Trophoblast cell (in vitro differentiated cells and primary cell): ENCODE measurements at regions not wholly inside any gene's neighbourhood (a gene's known extent, or its start where the extent isn't known, plus 50 kb on each side); places are given as distances from the start of the nearest gene placed in this dataset.
A peak's percentile ranks its signal among the peaks of the same experiment; 100 is the strongest.

Experiments used
- DNase-seq, 2 donors: peaks; one replicate each; pipeline ENCODE4 v3.0.0-alpha.2; 2016
- H2AFZ ChIP-seq: 2 replicates; pipeline ENCODE4 v1.6.1; 2013; ENCODE audit warnings: low read length, moderate library complexity, mild to moderate bottlenecking; ENCODE audit not compliant: insufficient read depth, poor library complexity
- H2AK5ac ChIP-seq: 2 replicates; pipeline ENCODE4 v1.6.1; 2013; ENCODE audit warnings: mild to moderate bottlenecking, low read length
- H2BK120ac ChIP-seq: 2 replicates; pipeline ENCODE4 v1.6.1; 2013; ENCODE audit warnings: low read length, mild to moderate bottlenecking, moderate library complexity; ENCODE audit not compliant: insufficient read depth, poor library complexity
- H2BK12ac ChIP-seq: 2 replicates; pipeline ENCODE4 v1.6.1; 2013; ENCODE audit warnings: mild to moderate bottlenecking, low read length, moderate library complexity
- H2BK5ac ChIP-seq: 2 replicates; pipeline ENCODE4 v1.6.1; 2013; ENCODE audit warnings: low read length, low read depth, moderate library complexity, mild to moderate bottlenecking; ENCODE audit not compliant: poor library complexity
- H3K14ac ChIP-seq: 2 replicates; pipeline ENCODE4 v1.6.1; 2013; ENCODE audit warnings: mild to moderate bottlenecking, low read length
- H3K18ac ChIP-seq: 2 replicates; pipeline ENCODE4 v1.6.1; 2013; ENCODE audit warnings: mild to moderate bottlenecking, low read length
- H3K23ac ChIP-seq: 2 replicates; pipeline ENCODE4 v1.6.1; 2013; ENCODE audit warnings: low read length
- H3K27ac ChIP-seq: 2 replicates; pipeline ENCODE4 v1.5.1; 2013; ENCODE audit warnings: low read depth, mild to moderate bottlenecking, inconsistent platforms, low read length, moderate library complexity
- H3K27me3 ChIP-seq: 2 replicates; pipeline ENCODE4 v1.6.1; 2013; ENCODE audit warnings: inconsistent platforms, mild to moderate bottlenecking, low read length, moderate library complexity; ENCODE audit not compliant: insufficient read depth
- H3K36me3 ChIP-seq, 2 experiments: 1 replicate in 1 of 2; 2 replicates in 1 of 2; pipeline ENCODE4 v1.6.1; 2013; ENCODE audit warnings: low read length in 2 of 2, mild to moderate bottlenecking in 2 of 2, moderate library complexity in 1 of 2; ENCODE audit not compliant: insufficient read depth in 2 of 2, control insufficient read depth in 1 of 2
- H3K4ac ChIP-seq: 2 replicates; pipeline ENCODE4 v1.6.1; 2013; ENCODE audit warnings: low read depth, mild to moderate bottlenecking, low read length, moderate library complexity
- H3K4me1 ChIP-seq, 2 experiments: 1 replicate in 1 of 2; 2 replicates in 1 of 2; pipeline ENCODE4 v1.6.1; 2013; ENCODE audit warnings: low read length in 2 of 2, mild to moderate bottlenecking in 2 of 2, moderate library complexity in 1 of 2; ENCODE audit not compliant: insufficient read depth in 2 of 2, control insufficient read depth in 1 of 2
- H3K4me2 ChIP-seq: 2 replicates; pipeline ENCODE4 v1.6.1; 2013; ENCODE audit warnings: inconsistent platforms, mild to moderate bottlenecking, low read length, moderate library complexity
- H3K4me3 ChIP-seq: 2 replicates; pipeline ENCODE4 v1.5.1; 2013; ENCODE audit warnings: mild to moderate bottlenecking, low read depth, low read length, inconsistent platforms
- H3K79me1 ChIP-seq: one replicate; pipeline ENCODE4 v1.6.1; 2013; ENCODE audit warnings: low read length
- H3K79me2 ChIP-seq: 2 replicates; pipeline ENCODE4 v1.6.1; 2013; ENCODE audit warnings: low read length, mild to moderate bottlenecking; ENCODE audit not compliant: control insufficient read depth, insufficient read depth, poor library complexity
- H3K9ac ChIP-seq: 2 replicates; pipeline ENCODE4 v1.6.1; 2013; ENCODE audit warnings: mild to moderate bottlenecking, low read length
- H3K9me3 ChIP-seq: 2 replicates; pipeline ENCODE4 v1.6.1; 2013; ENCODE audit warnings: low read depth, mild to moderate bottlenecking, control low read depth, inconsistent platforms, low read length; ENCODE audit not compliant: insufficient read depth
- H4K12ac ChIP-seq: 2 replicates; pipeline ENCODE4 v1.6.1; 2013; ENCODE audit warnings: low read depth, mild to moderate bottlenecking, low read length, moderate library complexity
- H4K8ac ChIP-seq: 2 replicates; pipeline ENCODE4 v1.6.1; 2013; ENCODE audit warnings: low read depth, mild to moderate bottlenecking, low read length, moderate library complexity
- H4K91ac ChIP-seq: one replicate; pipeline ENCODE4 v1.6.1; 2013; ENCODE audit warnings: low read depth, mild to moderate bottlenecking, low read length, moderate library complexity
- WGBS: extraction: QIAGEN DNeasy Blood & Tissue Kit; methylation state at CpG from one replicate; pipeline ENCODE4 v1.1.7; 2013; ENCODE audit warnings: missing lambda C conversion rate; ENCODE audit not compliant: insufficient read length, insufficient coverage; ENCODE audit errors: extremely low coverage; 5-methylcytosine and 5-hydroxymethylcytosine counted together

- no peak overlapping the region for H3K14ac ChIP-seq
- H3K79me1 ChIP-seq: no peaks in the 10 kb centered on the region
- no peak overlapping the region for H4K91ac ChIP-seq
- no peak overlapping the region for H4K12ac ChIP-seq
- H2AFZ ChIP-seq: no peak overlapping the region
- no peak overlapping the region for H3K18ac ChIP-seq
- H3K4me1 ChIP-seq: peaks cover 0 to 6% of the 10 kb centered on the region in 2 experiments
- H3K23ac ChIP-seq: no peak overlapping the region
- no peak for DNase-seq
- peaks cover 8% of the 10 kb centered on the region for H3K27me3 ChIP-seq
- no peak overlapping the region for H3K27ac ChIP-seq
- no peak overlapping the region for H4K8ac ChIP-seq
- no peaks in the 10 kb centered on the region for H3K79me2 ChIP-seq
- no peak overlapping the region for H2BK5ac ChIP-seq
- no peak overlapping the region for H2BK120ac ChIP-seq
- no peak overlapping the region for H2AK5ac ChIP-seq
- H3K36me3 ChIP-seq: no peaks in the 10 kb centered on the region
- no CpG with 5 or more reads among the region's 5 CpGs for WGBS
- H3K4me2 ChIP-seq: no peak overlapping the region
- H3K9ac ChIP-seq: no peak overlapping the region
- H3K9me3 ChIP-seq: no peaks in the 10 kb centered on the region
- H2BK12ac ChIP-seq: no peak overlapping the region
- no peak overlapping the region for H3K4ac ChIP-seq
- H3K4me3 ChIP-seq: no peak overlapping the region
Measured at GRCh38 chr6:27678469-27678868, 205.6 kb upstream of the ZNF184 start.

- H4K8ac ChIP-seq: no peak overlapping the region
- peaks cover under 1 to 2% of the 10 kb centered on the region in 2 experiments for H3K4me1 ChIP-seq
- H2BK120ac ChIP-seq: no peak overlapping the region
- H3K9me3 ChIP-seq: no peaks in the 10 kb centered on the region
- H3K14ac ChIP-seq: no peak overlapping the region
- H3K9ac ChIP-seq: no peak overlapping the region
- H3K23ac ChIP-seq: no peak overlapping the region
- no peak overlapping the region for H3K18ac ChIP-seq
- H3K36me3 ChIP-seq: no peaks in the 10 kb centered on the region
- H2BK5ac ChIP-seq: no peak overlapping the region
- H3K4ac ChIP-seq: no peak overlapping the region
- WGBS: no CpG with 5 or more reads among the region's 9 CpGs
- no peak overlapping the region for H3K4me2 ChIP-seq
- no peak overlapping the region for H2AK5ac ChIP-seq
- H3K79me1 ChIP-seq: no peaks in the 10 kb centered on the region
- H4K91ac ChIP-seq: no peak overlapping the region
- no peak overlapping the region for H4K12ac ChIP-seq
- H3K27ac ChIP-seq: no peak overlapping the region
- no peak for DNase-seq
- H3K4me3 ChIP-seq: no peak overlapping the region
- H2BK12ac ChIP-seq: no peak overlapping the region
- H3K27me3 ChIP-seq: peaks cover 4% of the 10 kb centered on the region
- H2AFZ ChIP-seq: no peak overlapping the region
- H3K79me2 ChIP-seq: no peaks in the 10 kb centered on the region
Measured at GRCh38 chr6:27674882-27675281, 202.0 kb upstream of the ZNF184 start.

DNA sequence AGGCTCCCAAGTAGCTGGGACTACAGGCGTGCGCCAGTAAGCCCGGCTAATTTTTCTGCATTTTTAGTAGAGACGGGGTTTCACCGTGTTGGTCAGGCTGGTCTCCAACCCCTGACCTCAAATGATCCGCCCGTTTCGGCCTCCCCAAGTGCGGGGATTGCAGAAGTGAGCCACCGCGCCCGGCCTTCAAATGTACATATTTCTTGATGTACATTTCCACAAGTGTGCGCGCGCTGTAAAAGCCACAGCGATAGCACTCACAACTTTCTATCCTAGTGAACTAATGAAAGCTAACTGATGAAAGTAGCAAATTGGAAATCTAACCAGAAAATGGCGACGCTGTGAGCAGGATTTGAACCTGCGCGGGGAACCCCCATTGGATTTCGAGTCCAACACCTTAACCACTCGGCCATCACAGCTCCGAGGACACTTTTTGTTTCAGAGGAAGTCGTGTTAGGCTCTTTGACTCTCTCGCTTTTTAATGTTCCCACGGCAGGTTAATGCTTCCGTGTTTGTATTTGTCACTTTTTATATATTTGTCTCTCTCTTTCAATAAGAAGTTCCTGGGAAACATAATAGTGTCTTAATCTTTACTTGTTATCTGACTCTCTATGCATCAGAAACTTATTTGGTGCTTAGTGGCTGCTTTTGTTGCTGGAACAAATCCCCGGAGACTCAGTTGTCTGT is 199.4 kb upstream of the ZNF184 start:
- WGBS: no CpG with 5 or more reads among the region's 28 CpGs
- no peak overlapping the region for H2AK5ac ChIP-seq
- H3K27ac ChIP-seq: no peak overlapping the region
- H2BK5ac ChIP-seq: no peak overlapping the region
- no peak overlapping the region for H3K4ac ChIP-seq
- no peak overlapping the region for H4K91ac ChIP-seq
- H3K27me3 ChIP-seq: no peaks in the 10 kb centered on the region
- peaks cover 0 to 5% of the 10 kb centered on the region in 2 experiments for H3K4me1 ChIP-seq
- no peak overlapping the region for H3K4me3 ChIP-seq
- H3K18ac ChIP-seq: no peak overlapping the region
- H3K36me3 ChIP-seq: no peaks in the 10 kb centered on the region
- no peak overlapping the region for H3K14ac ChIP-seq
- no peaks in the 10 kb centered on the region for H3K9me3 ChIP-seq
- no peaks in the 10 kb centered on the region for H3K79me1 ChIP-seq
- H2AFZ ChIP-seq: no peak overlapping the region
- no peak overlapping the region for H3K23ac ChIP-seq
- H3K79me2 ChIP-seq: no peaks in the 10 kb centered on the region
- H3K9ac ChIP-seq: no peak overlapping the region
- H4K8ac ChIP-seq: no peak overlapping the region
- H2BK120ac ChIP-seq: no peak overlapping the region
- peak in 1 of 2 donors; percentile 38 for DNase-seq
- no peak overlapping the region for H2BK12ac ChIP-seq
- peak overlapping the region; percentile 57 for H3K4me2 ChIP-seq
- no peak overlapping the region for H4K12ac ChIP-seq

DNA sequence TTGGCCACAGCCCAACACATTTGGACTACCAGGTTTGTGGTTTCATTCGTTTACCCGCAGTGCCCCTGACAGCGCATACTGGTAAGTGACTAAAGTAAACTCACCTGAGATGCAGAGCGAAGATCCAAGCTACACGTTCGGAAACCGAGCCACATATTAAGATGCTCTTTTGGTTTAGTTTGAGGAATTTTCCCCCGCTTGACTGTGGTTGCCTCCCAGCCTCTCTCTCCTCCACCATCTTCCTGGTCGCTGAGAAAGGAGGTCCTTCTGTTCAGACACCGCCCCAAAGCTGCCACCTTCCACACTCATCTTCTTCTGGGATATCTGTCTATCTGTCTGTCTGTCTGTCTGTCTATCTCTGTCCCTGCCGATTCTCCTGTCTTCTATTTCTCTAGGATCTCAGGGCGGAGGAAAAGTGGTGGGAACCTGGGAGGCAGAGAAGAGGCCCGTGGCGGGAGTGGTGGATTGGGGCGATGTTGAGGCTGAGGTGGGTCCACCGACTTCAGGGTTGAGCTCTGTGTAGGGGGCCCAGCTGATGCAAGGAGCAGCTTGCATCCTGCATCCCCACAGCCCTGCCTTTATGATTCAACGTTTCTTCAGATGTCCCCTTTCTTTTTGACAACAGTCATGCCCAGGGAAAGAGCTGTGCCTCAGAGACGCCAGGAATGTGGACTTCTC is 196.9 kb upstream of the ZNF184 start:
- no peak overlapping the region for H2BK12ac ChIP-seq
- H3K79me1 ChIP-seq: no peaks in the 10 kb centered on the region
- H3K18ac ChIP-seq: no peak overlapping the region
- H3K9ac ChIP-seq: no peak overlapping the region
- peak overlapping the region; percentile 1 for H4K8ac ChIP-seq
- H3K27me3 ChIP-seq: no peaks in the 10 kb centered on the region
- peaks cover 0 to 5% of the 10 kb centered on the region in 2 experiments for H3K4me1 ChIP-seq
- H3K4me2 ChIP-seq: peak overlapping the region; percentile 13
- H3K27ac ChIP-seq: no peak overlapping the region
- no peaks in the 10 kb centered on the region for H3K36me3 ChIP-seq
- H3K9me3 ChIP-seq: no peaks in the 10 kb centered on the region
- H3K4me3 ChIP-seq: no peak overlapping the region
- no peak overlapping the region for H4K91ac ChIP-seq
- H3K79me2 ChIP-seq: no peaks in the 10 kb centered on the region
- H3K23ac ChIP-seq: no peak overlapping the region
- no peak overlapping the region for H2AFZ ChIP-seq
- H2BK120ac ChIP-seq: no peak overlapping the region
- no peak overlapping the region for H4K12ac ChIP-seq
- no peak overlapping the region for H3K14ac ChIP-seq
- no peak for DNase-seq
- no peak overlapping the region for H2AK5ac ChIP-seq
- no peak overlapping the region for H2BK5ac ChIP-seq
- H3K4ac ChIP-seq: no peak overlapping the region
- WGBS: no CpG with 5 or more reads among the region's 18 CpGs
